Neural crest cell (in vitro differentiated cells): ENCODE measurements at regions not wholly inside any gene's neighbourhood (a gene's known extent, or its start where the extent isn't known, plus 50 kb on each side); places are given as distances from the start of the nearest gene placed in this dataset.
"Not testable (repeated sequence)": the region's sequence is repeated elsewhere in the genome, so short reads cannot be mapped to it uniquely, and the experiment has no call there.

ENCODE experiments used
- DNase-seq: peaks from one replicate; pipeline ENCODE4 v3.0.0; 2021; ENCODE audit warnings: low read depth, mixed read lengths, low spot score
- H3K27ac Mint-ChIP-seq: one replicate; pipeline ENCODE4 v1.8.0; 2021; ENCODE audit warnings: mild to moderate bottlenecking, mixed read lengths; ENCODE audit not compliant: unreplicated experiment
- H3K27me3 Mint-ChIP-seq: 2 replicates; pipeline ENCODE4 v1.8.0; 2021; ENCODE audit warnings: low read depth, mild to moderate bottlenecking, mixed read lengths
- H3K36me3 Mint-ChIP-seq: 2 replicates; pipeline ENCODE4 v1.8.0; 2021; ENCODE audit warnings: low read depth, mild to moderate bottlenecking, mixed read lengths
- H3K4me1 Mint-ChIP-seq: 2 replicates; pipeline ENCODE4 v1.8.0; 2021; ENCODE audit warnings: mixed read lengths
- H3K4me3 Mint-ChIP-seq: one replicate; pipeline ENCODE4 v1.8.0; 2021; ENCODE audit warnings: mild to moderate bottlenecking, mixed read lengths
- H3K9me3 Mint-ChIP-seq: 2 replicates; pipeline ENCODE4 v1.8.0; 2021; ENCODE audit warnings: mixed read lengths
- TF ChIP-seq, protein P1 (sequence below): fragments of 200-600 bp; sonication (generic); conservative IDR thresholded peaks from 2 replicates; pipeline ENCODE4 v1.5.0; 2021; ENCODE audit warnings: antibody characterized with exemption, mild to moderate bottlenecking

DNA sequence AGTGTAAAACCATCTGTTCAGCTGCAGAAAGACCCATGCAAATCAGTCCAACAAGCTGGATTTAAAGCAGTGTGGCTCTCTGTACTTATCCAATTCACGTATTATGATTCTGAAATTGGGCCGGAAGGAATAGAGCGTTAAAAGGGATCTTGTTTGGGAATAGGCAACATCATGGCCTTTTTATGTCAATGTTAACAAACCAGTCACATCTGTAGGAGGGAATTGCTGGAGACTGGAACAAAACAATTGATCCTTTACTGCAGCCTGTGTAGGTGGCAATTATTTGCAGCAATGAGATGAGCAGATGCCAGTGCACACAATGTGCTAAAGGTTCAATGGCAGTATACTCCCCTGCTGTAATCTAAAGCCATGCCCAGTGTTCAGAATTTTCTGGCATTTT lies 887.4 kb upstream of the ROBO1 start:
- no peak overlapping the region for H3K4me3 Mint-ChIP-seq
- DNase-seq, result no peak
- H3K27ac Mint-ChIP-seq, result no peak overlapping the region
- H3K27me3 Mint-ChIP-seq, result no peaks in the 10 kb centered on the region
- peaks cover 3% of the 10 kb centered on the region for H3K36me3 Mint-ChIP-seq
- TF ChIP-seq, protein P1, sequence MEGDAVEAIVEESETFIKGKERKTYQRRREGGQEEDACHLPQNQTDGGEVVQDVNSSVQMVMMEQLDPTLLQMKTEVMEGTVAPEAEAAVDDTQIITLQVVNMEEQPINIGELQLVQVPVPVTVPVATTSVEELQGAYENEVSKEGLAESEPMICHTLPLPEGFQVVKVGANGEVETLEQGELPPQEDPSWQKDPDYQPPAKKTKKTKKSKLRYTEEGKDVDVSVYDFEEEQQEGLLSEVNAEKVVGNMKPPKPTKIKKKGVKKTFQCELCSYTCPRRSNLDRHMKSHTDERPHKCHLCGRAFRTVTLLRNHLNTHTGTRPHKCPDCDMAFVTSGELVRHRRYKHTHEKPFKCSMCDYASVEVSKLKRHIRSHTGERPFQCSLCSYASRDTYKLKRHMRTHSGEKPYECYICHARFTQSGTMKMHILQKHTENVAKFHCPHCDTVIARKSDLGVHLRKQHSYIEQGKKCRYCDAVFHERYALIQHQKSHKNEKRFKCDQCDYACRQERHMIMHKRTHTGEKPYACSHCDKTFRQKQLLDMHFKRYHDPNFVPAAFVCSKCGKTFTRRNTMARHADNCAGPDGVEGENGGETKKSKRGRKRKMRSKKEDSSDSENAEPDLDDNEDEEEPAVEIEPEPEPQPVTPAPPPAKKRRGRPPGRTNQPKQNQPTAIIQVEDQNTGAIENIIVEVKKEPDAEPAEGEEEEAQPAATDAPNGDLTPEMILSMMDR, result no peak
- H3K4me1 Mint-ChIP-seq, result peaks cover 5% of the 10 kb centered on the region
- peaks cover 15% of the 10 kb centered on the region for H3K9me3 Mint-ChIP-seq

- Mint-ChIP-seq H3K36me3 (peaks cover 3% of the 10 kb centered on the region), H3K4me3 (no peak overlapping the region), H3K9me3 (peaks cover 7% of the 10 kb centered on the region), H3K4me1 (no peaks in the 10 kb centered on the region), H3K27me3 (no peaks in the 10 kb centered on the region), H3K27ac (no peak overlapping the region)
- TF ChIP-seq, protein P1, result no peak
- DNase-seq, result no peak
Observed at GRCh38 chr3:80649170-80649569, 881.4 kb upstream of the ROBO1 start.

GRCh38 chr3:80643421-80643820 lies 875.6 kb upstream of the ROBO1 start:
- TF ChIP-seq, protein P1, result no peak
- no peak for DNase-seq
- Mint-ChIP-seq H3K36me3 (no peaks in the 10 kb centered on the region), H3K4me1 (peaks cover 2% of the 10 kb centered on the region), H3K9me3 (peaks cover 7% of the 10 kb centered on the region), H3K27me3 (no peaks in the 10 kb centered on the region), H3K27ac (no peak overlapping the region), H3K4me3 (no peak overlapping the region)

DNA sequence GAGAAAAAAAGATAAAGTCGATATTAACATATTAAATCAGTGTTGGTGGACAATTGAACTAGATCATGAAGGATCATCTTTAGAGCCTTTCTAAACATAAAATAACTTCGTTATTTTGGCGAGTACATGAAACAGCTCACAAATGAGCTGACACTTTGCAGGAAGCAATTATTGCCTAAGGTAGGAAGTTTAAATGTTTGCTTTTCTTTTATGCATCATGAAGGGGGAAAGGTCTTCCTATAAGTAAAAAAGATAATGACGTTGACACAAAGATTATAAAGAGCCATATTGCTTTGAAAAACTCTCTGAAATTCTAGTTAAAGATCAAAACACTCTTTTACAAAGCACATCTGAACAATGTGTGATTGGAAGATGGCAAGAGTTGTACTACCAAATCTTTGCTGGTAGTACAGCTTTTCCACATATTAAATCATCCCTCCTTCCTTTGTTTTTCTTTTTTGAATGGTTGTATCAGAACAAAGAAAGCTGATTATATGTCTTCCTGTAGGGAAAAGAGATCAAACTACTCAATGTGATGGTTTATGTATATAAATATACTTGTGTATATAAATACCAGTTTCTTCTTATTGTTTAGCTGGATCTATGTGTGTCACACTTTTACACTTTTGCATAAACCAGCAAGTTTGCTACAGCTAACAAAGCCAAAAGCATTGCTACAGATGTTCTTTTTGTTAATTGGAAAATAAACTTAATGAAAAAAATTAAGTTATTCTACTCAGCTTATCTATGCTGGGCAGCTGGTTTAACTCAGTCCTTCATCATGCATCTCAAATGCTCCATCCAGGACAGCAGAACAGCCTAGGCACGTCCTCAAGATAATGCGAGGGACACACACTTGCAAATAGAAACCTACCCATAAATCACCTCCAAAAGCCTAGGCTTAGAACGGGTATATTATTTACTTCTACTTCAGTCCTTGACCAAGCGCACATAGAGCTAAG lies 850.8 kb upstream of the ROBO1 start:
- TF ChIP-seq, protein P1, result no peak
- no peaks in the 10 kb centered on the region for H3K36me3 Mint-ChIP-seq

GRCh38 chr3:80612366-80612765 lies 844.6 kb upstream of the ROBO1 start:
- Mint-ChIP-seq H3K4me3 (no peak overlapping the region), H3K9me3 (no peaks in the 10 kb centered on the region), H3K27ac (no peak overlapping the region), H3K36me3 (no peaks in the 10 kb centered on the region), H3K27me3 (no peaks in the 10 kb centered on the region), H3K4me1 (no peaks in the 10 kb centered on the region)
- no peak for DNase-seq
- TF ChIP-seq, protein P1, result no peak

More for the DNA sequence above, 850.8 kb upstream of the ROBO1 start:
- Mint-ChIP-seq H3K4me1 (no peaks in the 10 kb centered on the region), H3K4me3 (no peak overlapping the region), H3K27me3 (no peaks in the 10 kb centered on the region), H3K9me3 (no peaks in the 10 kb centered on the region), H3K27ac (no peak overlapping the region)
- no peak for DNase-seq

DNA sequence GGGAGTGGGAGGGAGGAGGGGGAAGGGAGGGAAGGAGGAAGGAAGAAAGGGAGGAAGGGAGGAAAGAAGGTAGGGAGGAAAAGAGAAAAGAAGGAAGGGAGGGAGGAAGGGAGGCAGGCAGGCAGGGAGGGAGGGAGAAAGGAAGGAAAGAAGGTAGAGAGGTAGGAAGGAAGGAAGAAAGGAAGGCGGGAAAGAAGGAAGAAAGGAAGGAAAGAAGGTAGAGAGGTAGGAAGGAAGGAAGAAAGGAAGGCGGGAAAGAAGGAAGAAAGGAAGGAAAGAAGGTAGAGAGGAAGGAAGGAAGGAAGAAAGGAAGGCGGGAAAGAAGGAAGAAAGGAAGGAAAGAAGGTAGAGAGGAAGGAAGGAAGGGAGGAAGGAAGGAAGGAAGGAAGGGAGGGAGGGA lies 840.3 kb upstream of the ROBO1 start:
- H3K36me3 Mint-ChIP-seq, H3K9me3 Mint-ChIP-seq, DNase-seq, H3K27ac Mint-ChIP-seq, H3K27me3 Mint-ChIP-seq, H3K4me3 Mint-ChIP-seq, H3K4me1 Mint-ChIP-seq: not testable (repeated sequence)
